H1 (cell line): ENCODE measurements at regions not wholly inside any gene's neighbourhood (a gene's known extent, or its start where the extent isn't known, plus 50 kb on each side); places are given as distances from the start of the nearest gene placed in this dataset.

Experiments used
- CTCF ChIA-PET: fragments of 300-600 bp; sonication (Branson Sonifier 250); formaldehyde crosslinking; loops from one replicate; lab custom pipeline; 2021; ENCODE audit not compliant: partially characterized antibody; lab: Charles Lee
- POLR2A ChIA-PET: fragments of 300-600 bp; sonication (Branson Sonifier 250); formaldehyde crosslinking; loops from one replicate; lab custom pipeline; 2021; ENCODE audit warnings: inconsistent platforms; ENCODE audit not compliant: partially characterized antibody; lab: Charles Lee
- DNase-seq, 2 experiments: peaks; one replicate each; pipeline versions ENCODE4 v3.0.0 to v3.0.0-alpha.2; 2010 to 2022; ENCODE audit warnings: low spot score in 2 of 2, low read depth in 1 of 2, mixed read lengths in 1 of 2
- FAIRE-seq: peaks from 2 replicates; lab custom pipeline; 2011; peaks lifted over from hg19 to GRCh38; lab: Jason Lieb, UNC
- H2AFZ ChIP-seq: 2 replicates; pipeline ENCODE4 v1.8.1; 2012; ENCODE audit warnings: low read length, inconsistent platforms
- H2AK5ac ChIP-seq: 2 replicates; pipeline ENCODE4 v1.6.1; 2013; ENCODE audit warnings: low read depth, low read length
- H2BK120ac ChIP-seq: replicated peaks from 2 replicates; pipeline ENCODE3; 2013; ENCODE audit warnings: low read depth, low read length, inconsistent platforms
- H2BK12ac ChIP-seq: 2 replicates; pipeline ENCODE4 v1.6.1; 2013; ENCODE audit warnings: low read depth, low read length
- H2BK15ac ChIP-seq: 2 replicates; pipeline ENCODE4 v1.6.1; 2013; ENCODE audit warnings: low read length
- H2BK20ac ChIP-seq: 2 replicates; pipeline ENCODE4 v1.6.1; 2013; ENCODE audit warnings: low read length
- H2BK5ac ChIP-seq: 2 replicates; pipeline ENCODE4 v1.6.1; 2013; ENCODE audit warnings: low read depth, low read length
- H3K14ac ChIP-seq: 2 replicates; pipeline ENCODE4 v1.6.1; 2013; ENCODE audit warnings: inconsistent platforms; ENCODE audit not compliant: insufficient read length
- H3K18ac ChIP-seq: 2 replicates; pipeline ENCODE4 v1.6.1; 2013; ENCODE audit warnings: low read length; ENCODE audit errors: extremely low read depth
- H3K23ac ChIP-seq: 2 replicates; pipeline ENCODE4 v1.6.1; 2013; ENCODE audit warnings: inconsistent platforms; ENCODE audit not compliant: insufficient read length
- H3K23me2 ChIP-seq: 2 replicates; pipeline ENCODE4 v1.6.1; 2013; ENCODE audit warnings: low read depth, low read length
- H3K27ac ChIP-seq: 2 replicates; pipeline ENCODE4 v1.6.1; 2011; ENCODE audit warnings: low read depth, low read length, inconsistent platforms
- H3K27me3 ChIP-seq, 4 experiments: replicated peaks in 1 of 4; 1 replicate in 1 of 4; 2 replicates in 3 of 4; pipeline versions ENCODE4 v1.6.1 to v1.8.1; 2011 to 2013; ENCODE audit warnings: low read length in 3 of 4, mild to moderate bottlenecking in 3 of 4, inconsistent platforms in 2 of 4, mixed read lengths in 2 of 4, moderate library complexity in 1 of 4; ENCODE audit not compliant: control insufficient read depth in 3 of 4, insufficient read depth in 3 of 4; ENCODE audit errors: extremely low read depth in 1 of 4
- H3K36me3 ChIP-seq, 4 experiments: 2 replicates each; pipeline versions ENCODE4 v1.6.1 to v1.8.1; 2011 to 2013; ENCODE audit warnings: mild to moderate bottlenecking in 4 of 4, low read length in 3 of 4, moderate library complexity in 2 of 4, control low read depth in 1 of 4, inconsistent platforms in 1 of 4; ENCODE audit not compliant: insufficient read depth in 4 of 4, control insufficient read depth in 2 of 4
- H3K4ac ChIP-seq: replicated peaks from 2 replicates; pipeline ENCODE3; 2013; ENCODE audit warnings: low read length, low read depth, mixed read lengths, inconsistent platforms; ENCODE audit not compliant: insufficient read length
- H3K4me1 ChIP-seq, 4 experiments: replicated peaks in 1 of 4; 1 replicate in 1 of 4; 2 replicates in 3 of 4; pipeline versions ENCODE4 v1.6.1 to v1.8.1; 2011 to 2013; ENCODE audit warnings: low read length in 3 of 4, inconsistent platforms in 2 of 4, mixed read lengths in 1 of 4; ENCODE audit not compliant: insufficient read depth in 4 of 4, control insufficient read depth in 3 of 4
- H3K4me2 ChIP-seq, 2 experiments: 2 replicates each; pipeline versions ENCODE4 v1.6.1 to v1.8.1; 2011 to 2013; ENCODE audit warnings: low read depth in 2 of 2, low read length in 2 of 2, control low read depth in 1 of 2, inconsistent platforms in 1 of 2, mild to moderate bottlenecking in 1 of 2; ENCODE audit not compliant: insufficient read depth in 1 of 2
- H3K4me3 ChIP-seq, 4 experiments: fragments of 200-600, 300-600 bp in 1 of 4; sonication (generic), shearing (Covaris generic), sonication (Bioruptor Twin) in 1 of 4; 2 replicates each; pipeline versions ENCODE4 v1.5.1 to v1.8.1; 2011 to 2016; ENCODE audit warnings: low read length in 4 of 4, low read depth in 3 of 4, control low read depth in 2 of 4, inconsistent platforms in 2 of 4, mild to moderate bottlenecking in 2 of 4, mixed read lengths in 1 of 4, moderate library complexity in 1 of 4; ENCODE audit not compliant: insufficient read depth in 2 of 4; ENCODE audit errors: extremely low read depth in 1 of 4
- H3K56ac ChIP-seq: replicated peaks from 2 replicates; pipeline ENCODE3; 2013; ENCODE audit warnings: low read depth, mild to moderate bottlenecking, mixed read lengths, low read length, inconsistent platforms; ENCODE audit not compliant: insufficient read length
- H3K79me1 ChIP-seq: 2 replicates; pipeline ENCODE4 v1.6.1; 2013; ENCODE audit warnings: low read depth, low read length, control low read depth
- H3K79me2 ChIP-seq, 2 experiments: 2 replicates each; pipeline versions ENCODE4 v1.6.1 to v1.8.1; 2012 to 2013; ENCODE audit warnings: low read length in 2 of 2, mild to moderate bottlenecking in 2 of 2, inconsistent platforms in 1 of 2; ENCODE audit not compliant: insufficient read depth in 2 of 2, control insufficient read depth in 1 of 2
- H3K9ac ChIP-seq, 4 experiments: replicated peaks in 1 of 4; 1 replicate in 1 of 4; 2 replicates in 3 of 4; pipeline versions ENCODE4 v1.6.1 to v1.8.1; 2011 to 2013; ENCODE audit warnings: low read depth in 3 of 4, low read length in 3 of 4, control low read depth in 2 of 4, mild to moderate bottlenecking in 2 of 4, moderate library complexity in 2 of 4, inconsistent platforms in 1 of 4; ENCODE audit errors: extremely low read depth in 1 of 4
- H3K9me3 ChIP-seq, 2 experiments: 2 replicates each; pipeline versions ENCODE4 v1.6.1 to v1.8.1; 2012 to 2013; ENCODE audit warnings: mild to moderate bottlenecking in 2 of 2, moderate library complexity in 2 of 2, control low read depth in 1 of 2, inconsistent platforms in 1 of 2, low read depth in 1 of 2, low read length in 1 of 2, mixed read lengths in 1 of 2; ENCODE audit not compliant: insufficient read depth in 2 of 2
- H4K20me1 ChIP-seq, 2 experiments: replicated peaks in 1 of 2; 2 replicates each; pipeline versions ENCODE3 to v1.8.1; 2011 to 2013; ENCODE audit warnings: inconsistent platforms in 2 of 2, low read length in 2 of 2, mild to moderate bottlenecking in 1 of 2; ENCODE audit not compliant: insufficient read depth in 2 of 2, control insufficient read depth in 1 of 2
- H4K5ac ChIP-seq: 2 replicates; pipeline ENCODE4 v1.6.1; 2013; ENCODE audit warnings: low read length, low read depth, mixed read lengths, inconsistent platforms; ENCODE audit not compliant: insufficient read length
- H4K8ac ChIP-seq: 2 replicates; pipeline ENCODE4 v1.8.0; 2013; ENCODE audit warnings: mild to moderate bottlenecking, moderate library complexity, low read length, inconsistent platforms; ENCODE audit not compliant: insufficient read depth; ENCODE audit errors: extremely low read depth
- H4K91ac ChIP-seq: replicated peaks from 2 replicates; pipeline ENCODE3; 2013; ENCODE audit warnings: low read length, mixed read lengths, inconsistent platforms; ENCODE audit not compliant: insufficient read length
- BRCA1 ChIP-seq: IDR thresholded peaks from 2 replicates; pipeline ENCODE4 v1.6.1; 2012; ENCODE audit warnings: low read depth, low read length, improper control_type of control experiment
- CREB1 ChIP-seq: IDR thresholded peaks from 2 replicates; pipeline ENCODE4 v1.6.1; 2012; ENCODE audit warnings: inconsistent platforms
- KDM4A ChIP-seq: IDR thresholded peaks from one replicate; pipeline ENCODE4 v1.7.1; 2012; ENCODE audit warnings: low read depth, mild to moderate bottlenecking, moderate library complexity, low read length, inconsistent platforms; ENCODE audit not compliant: severe bottlenecking
- SUZ12 ChIP-seq: fragments of 200-600 bp; sonication (generic); IDR thresholded peaks from 2 replicates; pipeline ENCODE4 v1.6.1; 2012; ENCODE audit warnings: mild to moderate bottlenecking, inconsistent platforms, low read length, moderate library complexity, mixed read lengths
- WGBS, 2 experiments: shearing (Covaris generic) in 1 of 2; methylation state at CpG; one replicate each; pipeline versions ENCODE4 v1.1.6 to v1.1.7; 2013 to 2015; ENCODE audit warnings: low lambda C conversion rate in 2 of 2, mixed read lengths in 2 of 2, inconsistent platforms in 1 of 2, low coverage in 1 of 2, missing lambda C conversion rate in 1 of 2; ENCODE audit not compliant: insufficient replicate concordance in 2 of 2, insufficient coverage in 1 of 2, insufficient read length in 1 of 2; ENCODE audit errors: extremely low coverage in 1 of 2, missing lambda C conversion rate in 1 of 2; 5-methylcytosine and 5-hydroxymethylcytosine counted together

DNA sequence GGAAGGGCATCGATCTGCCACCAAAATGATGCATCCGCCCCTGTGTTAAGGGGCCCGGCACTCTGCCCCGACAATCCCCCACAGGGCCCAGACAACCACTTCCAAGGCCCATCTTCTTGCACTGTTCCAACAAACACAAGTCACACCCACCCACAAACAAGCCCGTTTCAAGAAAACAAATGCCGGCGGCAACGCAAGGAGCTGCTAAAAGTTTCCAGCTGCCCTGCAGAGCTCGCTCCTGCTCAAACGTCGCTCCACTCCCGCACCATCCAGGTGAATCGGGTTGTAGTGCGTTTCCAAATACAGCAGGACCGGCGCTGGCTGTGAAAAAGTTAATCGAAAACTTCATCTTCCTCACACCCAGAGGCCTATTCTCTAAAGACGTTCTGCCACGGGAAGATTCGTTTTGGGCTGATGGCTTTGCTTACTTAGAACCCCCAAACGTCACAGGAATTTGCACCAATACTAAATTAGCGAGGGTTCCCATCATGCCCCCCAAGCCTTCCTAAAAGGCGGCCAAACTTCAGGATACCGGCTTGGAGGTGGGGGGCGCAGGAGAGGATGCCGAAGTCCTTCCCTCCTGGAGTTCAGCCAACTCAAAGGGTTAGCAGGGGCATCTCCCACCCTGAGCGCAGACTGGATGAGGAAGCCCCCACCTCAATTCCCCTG is 107.4 kb upstream of the DOCK9 start:
- CTCF ChIA-PET = interaction anchor here (0.6 to 0.9 kb wide), 2 partner anchors 56 to 185 kb away, joined by 3 read pairs; no protein-coding TSS in a partner anchor
- H3K36me3 ChIP-seq = no peaks in the 10 kb centered on the region
- H3K9ac ChIP-seq = peak overlapping the region in 1 of 4 experiments; percentile 26; a peak in 1 of 7 replicates
- peaks cover 0 to 11% of the 10 kb centered on the region in 2 experiments for H4K20me1 ChIP-seq
- peaks cover 4 to 19% (median 14%) of the 10 kb centered on the region in 4 experiments for H3K27me3 ChIP-seq
- 0 out of 2 replicates have a peak overlapping the region, but pooled peaks have one; percentile 13 for H3K18ac ChIP-seq
- peak overlapping the region; percentile 35; the same call in 1 of the 2 replicates for H4K8ac ChIP-seq
- 10% methylated on average over 26 of the region's 27 CpGs; no CpG with 5 or more reads in 1 of the 2 experiments for WGBS, 2 experiments
- H3K9me3 ChIP-seq = no peaks in the 10 kb centered on the region
- H3K56ac ChIP-seq = no peak overlapping the region
- POLR2A ChIA-PET = interaction anchor here (0.6 to 0.7 kb wide), 2 partner anchors 115 to 181 kb away, joined by 3 read pairs; partner anchors contain the start of gene UBAC2
- no peak overlapping the region for H4K91ac ChIP-seq
- peaks cover 0 to 15% (median 5%) of the 10 kb centered on the region in 4 experiments; a peak in 6 of 7 replicates for H3K4me1 ChIP-seq
- H3K79me2 ChIP-seq = no peaks in the 10 kb centered on the region
- H2BK5ac ChIP-seq = no peak overlapping the region
- H3K27ac ChIP-seq = no peak overlapping the region
- H2BK20ac ChIP-seq = no peak overlapping the region
- H4K5ac ChIP-seq = no peak overlapping the region
- H3K23ac ChIP-seq = no peak overlapping the region
- no peak overlapping the region for H2BK12ac ChIP-seq
- no peak overlapping the region for H2BK120ac ChIP-seq
- H3K14ac ChIP-seq = no peak overlapping the region
- no peak overlapping the region for H2AK5ac ChIP-seq
- no peak for FAIRE-seq
- no peak overlapping the region for H2BK15ac ChIP-seq
- 0 out of 2 replicates have a peak overlapping the region, but pooled peaks have one; percentile 43 for H2AFZ ChIP-seq
- H3K23me2 ChIP-seq = peaks cover 12% of the 10 kb centered on the region
- DNase-seq = peak in 1 of 2 experiments; percentile 57
- peak overlapping the region; percentile 71 to 86 for H3K4me2 ChIP-seq
- H3K4ac ChIP-seq = no peak overlapping the region
- H3K79me1 ChIP-seq = no peaks in the 10 kb centered on the region
- peak overlapping the region; percentile 51 to 65 (median 64) for H3K4me3 ChIP-seq
- peak; percentile 49 for TF ChIP-seq KDM4A
- 0 out of 2 replicates have a peak, but pooled peaks have one; percentile 23 for TF ChIP-seq SUZ12
- TF ChIP-seq CREB1 = 0 out of 2 replicates have a peak, but pooled peaks have one; percentile 20
- TF ChIP-seq BRCA1 = no peak
